Gastroesophageal sphincter (tissue), 4 donors: ENCODE measurements at regions not wholly inside any gene's neighbourhood (a gene's known extent, or its start where the extent isn't known, plus 50 kb on each side); places are given as distances from the start of the nearest gene placed in this dataset.
"Not testable (repeated sequence)": the region's sequence is repeated elsewhere in the genome, so short reads cannot be mapped to it uniquely, and the experiment has no call there.

ENCODE experiments used
- ATAC-seq: fragments of 150-250 bp; one replicate; pipeline ENCODE4 v1.9.1; 2016; ENCODE audit warnings: mild to moderate bottlenecking, moderate library complexity
- H3K27ac ChIP-seq, 4 donors: fragments of 200-600 bp; sonication (generic) in 3 of 4; 1 replicate in 3 of 4; 2 replicates in 1 of 4; pipeline ENCODE4 v1.5.1; 2016 to 2019
- H3K27me3 ChIP-seq: fragments of 200-600 bp; sonication (generic); one replicate; pipeline ENCODE4 v1.5.1; 2019
- H3K36me3 ChIP-seq, 2 donors: fragments of 200-600 bp; sonication (generic); one replicate each; pipeline ENCODE4 v1.5.1; 2019; ENCODE audit warnings: control low read depth in 1 of 2
- H3K4me1 ChIP-seq, 3 donors: fragments of 200-600 bp; sonication (generic); 1 replicate in 2 of 3; 2 replicates in 1 of 3; pipeline ENCODE4 v1.5.1; 2016 to 2019; ENCODE audit warnings: control low read depth in 2 of 3
- H3K4me3 ChIP-seq, 2 donors: fragments of 200-600 bp; sonication (generic); one replicate each; pipeline ENCODE4 v1.5.1; 2019; ENCODE audit warnings: mild to moderate bottlenecking in 1 of 2, moderate library complexity in 1 of 2
- H3K9me3 ChIP-seq, 3 donors: fragments of 200-600 bp; sonication (generic); one replicate each; pipeline ENCODE4 v1.5.1; 2017 to 2019; ENCODE audit warnings: control low read depth in 2 of 3
- CTCF ChIP-seq, 4 experiments: fragments of 200-600 bp in 2 of 4; fragments of 450-650 bp in 2 of 4; sonication (generic) in 1 of 4; IDR thresholded peaks; one replicate each; pipeline ENCODE4 v1.5.1; 2017 to 2019; ENCODE audit warnings: antibody characterized with exemption in 4 of 4, mild to moderate bottlenecking in 2 of 4, moderate library complexity in 2 of 4
- EP300 ChIP-seq: sonication (generic); formaldehyde crosslinking; IDR thresholded peaks from one replicate; pipeline ENCODE4 v1.6.1; 2017; ENCODE audit warnings: antibody characterized with exemption, mild to moderate bottlenecking
- POLR2A ChIP-seq, 2 donors: fragments of 450-650 bp; IDR thresholded peaks; one replicate each; pipeline ENCODE4 v1.6.1; 2017; ENCODE audit warnings: antibody characterized with exemption in 2 of 2, mild to moderate bottlenecking in 2 of 2, moderate library complexity in 1 of 2
- POLR2AphosphoS5 ChIP-seq: sonication (generic); formaldehyde crosslinking; IDR thresholded peaks from one replicate; pipeline ENCODE4 v1.6.1; 2017; ENCODE audit warnings: antibody characterized with exemption
- WGBS, 2 donors: methylation state at CpG; one replicate each; pipeline ENCODE4 v1.1.5; 2018; ENCODE audit warnings: low coverage in 1 of 2; 5-methylcytosine and 5-hydroxymethylcytosine counted together

GRCh38 chr2:220775856-220776488 is 796.1 kb downstream of the EPHA4 start:
- peaks cover 0 to 13% (median 0%) of the 10 kb centered on the region in 3 donors for H3K4me1 ChIP-seq
- H3K27me3 ChIP-seq: no peaks in the 10 kb centered on the region
- H3K4me3 ChIP-seq: no peak overlapping the region
- H3K27ac ChIP-seq: no peak overlapping the region
- no peaks in the 10 kb centered on the region for H3K36me3 ChIP-seq
- 80% methylated on average over 1 to 2 of the region's 2 CpGs for WGBS, 2 donors
- H3K9me3 ChIP-seq: peaks cover 0 to 5% (median 0%) of the 10 kb centered on the region in 3 donors
- ATAC-seq: no peak
- no peak for TF ChIP-seq POLR2AphosphoS5
- TF ChIP-seq EP300: no peak
- TF ChIP-seq POLR2A (IDR thresholded peaks at IDR 0.05): no peak
- TF ChIP-seq CTCF (IDR thresholded peaks at IDR 0.05): no peak

GRCh38 chr2:220779076-220779475 is 793.0 kb downstream of the EPHA4 start:
- not testable (repeated sequence) for H3K9me3 ChIP-seq, ATAC-seq, H3K27ac ChIP-seq, H3K36me3 ChIP-seq, H3K27me3 ChIP-seq, H3K4me3 ChIP-seq
- H3K4me1 ChIP-seq: peaks cover 0 to 13% (median 0%) of the 10 kb centered on the region in 3 donors

- no peak for ATAC-seq
- WGBS, 2 donors: 63 to 83% methylated on average over 1 of the region's 1 CpG
These were observed 792.6 kb downstream of the EPHA4 start for GRCh38 chr2:220779511-220779910.

GRCh38 chr2:220779931-220780330 is 792.2 kb downstream of the EPHA4 start:
- WGBS, 2 donors: 3 to 5% methylated on average over 2 of the region's 2 CpGs
- Histone ChIP-seq H3K27ac (no peak overlapping the region), H3K4me3 (no peak overlapping the region), H3K27me3 (no peaks in the 10 kb centered on the region), H3K36me3 (no peaks in the 10 kb centered on the region), H3K4me1 (peaks cover 0 to 13% (median 0%) of the 10 kb centered on the region in 3 donors), H3K9me3 (peaks cover 0 to 5% (median 0%) of the 10 kb centered on the region in 3 donors)
- no peak for ATAC-seq
- TF ChIP-seq POLR2A (IDR thresholded peaks at IDR 0.05): no peak
- no peak for TF ChIP-seq POLR2AphosphoS5
- TF ChIP-seq CTCF (IDR thresholded peaks at IDR 0.05): no peak

More at GRCh38 chr2:220779511-220779910, 792.6 kb downstream of the EPHA4 start:
- no peak overlapping the region for H3K4me3 ChIP-seq
- TF ChIP-seq EP300 (no peak), CTCF (IDR thresholded peaks at IDR 0.05) (no peak), POLR2A (IDR thresholded peaks at IDR 0.05) (no peak), POLR2AphosphoS5 (no peak)
- peaks cover 0 to 13% (median 0%) of the 10 kb centered on the region in 3 donors for H3K4me1 ChIP-seq
- H3K9me3 ChIP-seq: peaks cover 0 to 5% (median 0%) of the 10 kb centered on the region in 3 donors
- H3K27ac ChIP-seq: no peak overlapping the region
- H3K27me3 ChIP-seq: no peaks in the 10 kb centered on the region
- no peaks in the 10 kb centered on the region for H3K36me3 ChIP-seq

GRCh38 chr2:220781622-220782241 is 790.4 kb downstream of the EPHA4 start:
- peaks cover 0 to 5% (median 0%) of the 10 kb centered on the region in 3 donors for H3K9me3 ChIP-seq
- peaks cover 0 to 13% (median 0%) of the 10 kb centered on the region in 3 donors for H3K4me1 ChIP-seq
- no peak for ATAC-seq
- H3K36me3 ChIP-seq: no peaks in the 10 kb centered on the region
- WGBS, 2 donors: 38 to 42% methylated on average over 3 to 5 of the region's 5 CpGs
- no peak overlapping the region for H3K4me3 ChIP-seq
- no peak for TF ChIP-seq CTCF (IDR thresholded peaks at IDR 0.05)
- no peak for TF ChIP-seq POLR2A (IDR thresholded peaks at IDR 0.05)
- TF ChIP-seq EP300: no peak
- TF ChIP-seq POLR2AphosphoS5: no peak
- no peak overlapping the region for H3K27ac ChIP-seq
- no peaks in the 10 kb centered on the region for H3K27me3 ChIP-seq
